HUES64 (cell line): ENCODE measurements at regions not wholly inside any gene's neighbourhood (a gene's known extent, or its start where the extent isn't known, plus 50 kb on each side); places are given as distances from the start of the nearest gene placed in this dataset.

Experiments used
- H3K27ac ChIP-seq: 2 replicates; pipeline ENCODE4 v1.7.0; 2013; ENCODE audit warnings: low read depth, low read length, inconsistent platforms
- H3K27me3 ChIP-seq: 2 replicates; pipeline ENCODE4 v1.6.1; 2013; ENCODE audit warnings: mild to moderate bottlenecking, low read length; ENCODE audit not compliant: insufficient read depth
- H3K36me3 ChIP-seq: 2 replicates; pipeline ENCODE4 v1.6.1; 2013; ENCODE audit warnings: mild to moderate bottlenecking, low read length; ENCODE audit not compliant: insufficient read depth
- H3K4me1 ChIP-seq: 2 replicates; pipeline ENCODE4 v1.6.1; 2013; ENCODE audit warnings: mild to moderate bottlenecking, low read length, moderate library complexity; ENCODE audit not compliant: insufficient read depth
- H3K4me3 ChIP-seq: 2 replicates; pipeline ENCODE4 v1.5.1; 2013; ENCODE audit warnings: mild to moderate bottlenecking, low read length, moderate library complexity
- H3K9ac ChIP-seq: 2 replicates; pipeline ENCODE4 v1.6.1; 2013; ENCODE audit warnings: mild to moderate bottlenecking, low read depth, low read length
- H3K9me3 ChIP-seq: 2 replicates; pipeline ENCODE4 v1.6.1; 2013; ENCODE audit warnings: low read depth, low read length; ENCODE audit not compliant: insufficient read depth
- WGBS: fragments of 150-250, 120-280 bp; methylation state at CpG from one replicate; pipeline ENCODE4 v1.1.7; 2013; ENCODE audit warnings: missing lambda C conversion rate; 5-methylcytosine and 5-hydroxymethylcytosine counted together

- Histone ChIP-seq H3K4me3 (no peak overlapping the region), H3K9ac (no peak overlapping the region), H3K4me1 (no peaks in the 10 kb centered on the region), H3K9me3 (no peaks in the 10 kb centered on the region), H3K27me3 (no peaks in the 10 kb centered on the region), H3K36me3 (no peaks in the 10 kb centered on the region), H3K27ac (no peak overlapping the region)
- WGBS = 100% methylated on average over 1 of the region's 1 CpG
Measured at GRCh38 chr4:162685410-162685809, 481.3 kb downstream of the NAF1 start.

GRCh38 chr4:162684998-162685397, 481.7 kb downstream of the NAF1 start:
- Histone ChIP-seq H3K9ac (no peak overlapping the region), H3K9me3 (no peaks in the 10 kb centered on the region), H3K27ac (no peak overlapping the region), H3K4me1 (no peaks in the 10 kb centered on the region), H3K27me3 (no peaks in the 10 kb centered on the region), H3K4me3 (no peak overlapping the region), H3K36me3 (no peaks in the 10 kb centered on the region)

- no peaks in the 10 kb centered on the region for H3K27me3 ChIP-seq
- H3K4me3 ChIP-seq = no peak overlapping the region
- H3K9ac ChIP-seq = no peak overlapping the region
- H3K27ac ChIP-seq = no peak overlapping the region
- H3K9me3 ChIP-seq = peaks cover 2% of the 10 kb centered on the region; the same call in 1 of the 2 replicates
- H3K36me3 ChIP-seq = no peaks in the 10 kb centered on the region
- H3K4me1 ChIP-seq = no peaks in the 10 kb centered on the region
Measured at GRCh38 chr4:162684371-162684700, 482.4 kb downstream of the NAF1 start.

GRCh38 chr4:162683659-162684370, 482.9 kb downstream of the NAF1 start:
- Histone ChIP-seq H3K4me1 (no peaks in the 10 kb centered on the region), H3K27me3 (no peaks in the 10 kb centered on the region), H3K4me3 (no peak overlapping the region), H3K9me3 (peaks cover 6% of the 10 kb centered on the region; the same call in 1 of the 2 replicates), H3K36me3 (no peaks in the 10 kb centered on the region), H3K27ac (no peak overlapping the region), H3K9ac (no peak overlapping the region)
- WGBS = 78% methylated on average over 4 of the region's 5 CpGs

- Histone ChIP-seq H3K9me3 (peaks cover 11% of the 10 kb centered on the region; the same call in 1 of the 2 replicates), H3K27me3 (no peaks in the 10 kb centered on the region), H3K27ac (no peak overlapping the region), H3K4me1 (no peaks in the 10 kb centered on the region), H3K4me3 (no peak overlapping the region), H3K36me3 (no peaks in the 10 kb centered on the region), H3K9ac (no peak overlapping the region)
- 85% methylated on average over 1 of the region's 1 CpG for WGBS
Measured at GRCh38 chr4:162682651-162683050, 484.0 kb downstream of the NAF1 start.

GRCh38 chr4:162681212-162681611, 485.5 kb downstream of the NAF1 start:
- no peaks in the 10 kb centered on the region for H3K27me3 ChIP-seq
- no peak overlapping the region for H3K27ac ChIP-seq
- H3K36me3 ChIP-seq = no peaks in the 10 kb centered on the region
- H3K9ac ChIP-seq = no peak overlapping the region
- H3K9me3 ChIP-seq = peaks cover 11% of the 10 kb centered on the region; the same call in 1 of the 2 replicates
- WGBS = no CpG with 5 or more reads among the region's 2 CpGs
- no peak overlapping the region for H3K4me3 ChIP-seq
- no peaks in the 10 kb centered on the region for H3K4me1 ChIP-seq

GRCh38 chr4:162675661-162676060, 491.0 kb downstream of the NAF1 start:
- no peak overlapping the region for H3K9ac ChIP-seq
- no peak overlapping the region for H3K27ac ChIP-seq
- no peaks in the 10 kb centered on the region for H3K36me3 ChIP-seq
- H3K27me3 ChIP-seq = no peaks in the 10 kb centered on the region
- 83% methylated on average over 2 of the region's 2 CpGs for WGBS
- H3K9me3 ChIP-seq = peaks cover 11% of the 10 kb centered on the region; the same call in 1 of the 2 replicates
- no peak overlapping the region for H3K4me3 ChIP-seq
- H3K4me1 ChIP-seq = no peaks in the 10 kb centered on the region

GRCh38 chr4:162661913-162662312, 498.1 kb upstream of the FSTL5 start:
- no peaks in the 10 kb centered on the region for H3K36me3 ChIP-seq
- H3K4me3 ChIP-seq = no peak overlapping the region
- H3K27me3 ChIP-seq = no peaks in the 10 kb centered on the region
- no peak overlapping the region for H3K9ac ChIP-seq
- H3K27ac ChIP-seq = no peak overlapping the region
- peaks cover 11% of the 10 kb centered on the region for H3K4me1 ChIP-seq
- WGBS = 88% methylated on average over 1 of the region's 1 CpG
- H3K9me3 ChIP-seq = 0 out of 2 replicates have a peak, but pooled peaks cover 3% of the 10 kb centered on the region

GRCh38 chr4:162659716-162660115, 495.9 kb upstream of the FSTL5 start:
- Histone ChIP-seq H3K4me1 (peaks cover 11% of the 10 kb centered on the region), H3K4me3 (no peak overlapping the region), H3K9me3 (0 out of 2 replicates have a peak, but pooled peaks cover 3% of the 10 kb centered on the region), H3K27me3 (no peaks in the 10 kb centered on the region), H3K27ac (no peak overlapping the region), H3K9ac (no peak overlapping the region), H3K36me3 (no peaks in the 10 kb centered on the region)
- 97% methylated on average over 1 of the region's 1 CpG for WGBS

GRCh38 chr4:162657966-162658365, 494.2 kb upstream of the FSTL5 start:
- no peaks in the 10 kb centered on the region for H3K27me3 ChIP-seq
- H3K4me3 ChIP-seq = no peak overlapping the region
- no peak overlapping the region for H3K27ac ChIP-seq
- H3K9ac ChIP-seq = no peak overlapping the region
- peaks cover 11% of the 10 kb centered on the region for H3K4me1 ChIP-seq
- 89% methylated on average over 1 of the region's 1 CpG for WGBS
- no peaks in the 10 kb centered on the region for H3K36me3 ChIP-seq
- 0 out of 2 replicates have a peak, but pooled peaks cover 3% of the 10 kb centered on the region for H3K9me3 ChIP-seq

GRCh38 chr4:162650166-162650565, 486.4 kb upstream of the FSTL5 start:
- Histone ChIP-seq H3K36me3 (no peaks in the 10 kb centered on the region), H3K9ac (no peak overlapping the region), H3K4me1 (no peaks in the 10 kb centered on the region), H3K4me3 (no peak overlapping the region), H3K27ac (no peak overlapping the region), H3K9me3 (no peaks in the 10 kb centered on the region), H3K27me3 (no peaks in the 10 kb centered on the region)
- 89% methylated on average over 1 of the region's 1 CpG for WGBS

- Histone ChIP-seq H3K9ac (no peak overlapping the region), H3K36me3 (no peaks in the 10 kb centered on the region), H3K4me3 (no peak overlapping the region), H3K27ac (no peak overlapping the region), H3K4me1 (no peaks in the 10 kb centered on the region), H3K9me3 (no peaks in the 10 kb centered on the region), H3K27me3 (no peaks in the 10 kb centered on the region)
- 79% methylated on average over 2 of the region's 4 CpGs for WGBS
Measured at GRCh38 chr4:162645381-162645780, 481.6 kb upstream of the FSTL5 start.
